CD14-positive monocyte (primary cell): ENCODE measurements at regions not wholly inside any gene's neighbourhood (a gene's known extent, or its start where the extent isn't known, plus 50 kb on each side); places are given as distances from the start of the nearest gene placed in this dataset.

Source experiments
- DNase-seq, 3 donors: peaks; one replicate each; pipeline ENCODE4 v3.0.0-alpha.2; 2011 to 2022
- H2AFZ ChIP-seq: 2 replicates; pipeline ENCODE4 v1.6.0; 2012; ENCODE audit warnings: mild to moderate bottlenecking, low read depth, low read length, inconsistent platforms; ENCODE audit not compliant: insufficient read depth, poor library complexity, severe bottlenecking
- H3K27ac ChIP-seq, 2 donors: 1 replicate in 1 of 2; 2 replicates in 1 of 2; pipeline ENCODE4 v1.5.1; 2012 to 2013; ENCODE audit warnings: low read length in 2 of 2, control low read depth in 1 of 2, inconsistent platforms in 1 of 2, low read depth in 1 of 2, mild to moderate bottlenecking in 1 of 2
- H3K27me3 ChIP-seq, 2 donors: one replicate each; pipeline versions ENCODE4 v1.6.0 to v1.6.1; 2011 to 2013; ENCODE audit warnings: low read length in 2 of 2; ENCODE audit not compliant: control insufficient read depth in 2 of 2, insufficient read depth in 2 of 2
- H3K36me3 ChIP-seq, 2 donors: replicated peaks in 1 of 2; 1 replicate in 1 of 2; 2 replicates in 1 of 2; pipeline versions ENCODE4 v1.5.1 to v1.6.1; 2012 to 2013; ENCODE audit warnings: low read length in 2 of 2, control low read depth in 1 of 2, inconsistent platforms in 1 of 2, mild to moderate bottlenecking in 1 of 2; ENCODE audit not compliant: insufficient read depth in 2 of 2, control insufficient read depth in 1 of 2
- H3K4me1 ChIP-seq, 2 donors: 1 replicate in 1 of 2; 2 replicates in 1 of 2; pipeline versions ENCODE4 v1.5.1 to v1.6.1; 2012 to 2013; ENCODE audit warnings: low read length in 2 of 2, control low read depth in 1 of 2, inconsistent platforms in 1 of 2, mild to moderate bottlenecking in 1 of 2, moderate library complexity in 1 of 2; ENCODE audit not compliant: insufficient read depth in 2 of 2, control insufficient read depth in 1 of 2
- H3K4me2 ChIP-seq: replicated peaks from 2 replicates; pipeline ENCODE3; 2012; ENCODE audit warnings: low read length, moderate library complexity, mild to moderate bottlenecking; ENCODE audit not compliant: poor library complexity, severe bottlenecking; ENCODE audit errors: extremely low read depth
- H3K4me3 ChIP-seq, 3 experiments: fragments of 200-600 bp in 1 of 3; sonication (generic) in 1 of 3; replicated peaks in 1 of 3; 1 replicate in 2 of 3; 2 replicates in 1 of 3; pipeline ENCODE4 v1.5.1; 2011 to 2013; ENCODE audit warnings: low read length in 3 of 3, mild to moderate bottlenecking in 3 of 3, control low read depth in 2 of 3, low read depth in 2 of 3, inconsistent platforms in 1 of 3, moderate library complexity in 1 of 3
- H3K79me2 ChIP-seq: 2 replicates; pipeline ENCODE4 v1.6.0; 2012; ENCODE audit warnings: mild to moderate bottlenecking, control low read depth, inconsistent platforms, low read length, moderate library complexity; ENCODE audit not compliant: insufficient read depth
- H3K9ac ChIP-seq: 2 replicates; pipeline ENCODE4 v1.6.0; 2017; ENCODE audit warnings: low read length, mild to moderate bottlenecking; ENCODE audit not compliant: insufficient read depth, poor library complexity, severe bottlenecking
- H3K9me3 ChIP-seq, 2 donors: replicated peaks in 1 of 2; 1 replicate in 1 of 2; 2 replicates in 1 of 2; pipeline versions ENCODE4 v1.5.1 to v1.6.1; 2012 to 2013; ENCODE audit warnings: low read length in 2 of 2, control low read depth in 1 of 2; ENCODE audit not compliant: control insufficient read depth in 1 of 2, insufficient read depth in 1 of 2
- H4K20me1 ChIP-seq: 2 replicates; pipeline ENCODE4 v1.6.0; 2012; ENCODE audit warnings: mild to moderate bottlenecking, low read length, control low read depth, moderate library complexity; ENCODE audit not compliant: insufficient read depth
- H3K27ac Mint-ChIP-seq, 7 donors: one replicate each; pipeline ENCODE4 v1.8.0; 2020; ENCODE audit warnings: mild to moderate bottlenecking in 7 of 7, mixed read lengths in 7 of 7, moderate library complexity in 6 of 7, inconsistent platforms in 2 of 7
- H3K27me3 Mint-ChIP-seq, 3 donors: one replicate each; pipeline ENCODE4 v1.8.0; 2021 to 2022; ENCODE audit warnings: low read depth in 3 of 3, mild to moderate bottlenecking in 3 of 3, mixed read lengths in 3 of 3, moderate library complexity in 3 of 3, inconsistent platforms in 1 of 3
- H3K36me3 Mint-ChIP-seq, 2 donors: one replicate each; pipeline ENCODE4 v1.8.0; 2020; ENCODE audit warnings: mixed read lengths in 2 of 2, inconsistent platforms in 1 of 2, mild to moderate bottlenecking in 1 of 2
- H3K4me1 Mint-ChIP-seq: one replicate; pipeline ENCODE4 v1.8.0; 2020; ENCODE audit warnings: mild to moderate bottlenecking, mixed read lengths
- H3K4me3 Mint-ChIP-seq, 2 donors: one replicate each; pipeline ENCODE4 v1.8.0; 2020; ENCODE audit warnings: mild to moderate bottlenecking in 2 of 2, mixed read lengths in 2 of 2, moderate library complexity in 1 of 2
- H3K9me3 Mint-ChIP-seq, 7 donors: one replicate each; pipeline ENCODE4 v1.8.0; 2020 to 2022; ENCODE audit warnings: mixed read lengths in 7 of 7, mild to moderate bottlenecking in 6 of 7, moderate library complexity in 6 of 7, inconsistent platforms in 2 of 7
- CTCF ChIP-seq: fragments of 200-600 bp; IDR thresholded peaks from one replicate; pipeline ENCODE4 v1.8.0; 2022; ENCODE audit warnings: antibody characterized with exemption, mild to moderate bottlenecking
- WGBS: methylation state at CpG from one replicate; pipeline ENCODE4 v1.1.5; 2013; ENCODE audit warnings: missing lambda C conversion rate; ENCODE audit not compliant: insufficient coverage; 5-methylcytosine and 5-hydroxymethylcytosine counted together
- intact Hi-C, 2 donors: fragments of 100-400 bp; cut with micrococcal nuclease; formaldehyde crosslinking; loops; one replicate each; pipeline versions ENCODE4 v1.15.0 to v1.15.1; 2023

- no peaks in the 10 kb centered on the region for H4K20me1 ChIP-seq
- no peak for TF ChIP-seq CTCF
- H3K27me3 Mint-ChIP-seq: peaks cover 0 to 5% (median 1%) of the 10 kb centered on the region in 3 donors
- no peaks in the 10 kb centered on the region for H3K9me3 ChIP-seq
- no peak overlapping the region for H3K4me2 ChIP-seq
- no peak overlapping the region for H2AFZ ChIP-seq
- no peak overlapping the region for H3K27ac ChIP-seq
- intact Hi-C loops: no loop called here
- no peaks in the 10 kb centered on the region for H3K36me3 ChIP-seq
- DNase-seq: no peak
- H3K4me1 ChIP-seq: no peaks in the 10 kb centered on the region
- no peaks in the 10 kb centered on the region for H3K4me1 Mint-ChIP-seq
- H3K4me3 Mint-ChIP-seq: no peak overlapping the region
- no peaks in the 10 kb centered on the region for H3K27me3 ChIP-seq
- no peak overlapping the region for H3K9ac ChIP-seq
- no peaks in the 10 kb centered on the region for H3K36me3 Mint-ChIP-seq
- no peak overlapping the region for H3K4me3 ChIP-seq
- peaks cover 0 to 5% (median 0%) of the 10 kb centered on the region in 7 donors for H3K9me3 Mint-ChIP-seq
- H3K79me2 ChIP-seq: no peaks in the 10 kb centered on the region
- no peak overlapping the region for H3K27ac Mint-ChIP-seq
- 50% methylated on average over 1 of the region's 5 CpGs for WGBS
These were observed 71.8 kb downstream of the IRX5 start for GRCh38 chr16:55002419-55002818.

- Histone ChIP-seq H3K9me3 (no peaks in the 10 kb centered on the region), H3K4me3 (no peak overlapping the region), H3K4me1 (no peaks in the 10 kb centered on the region), H2AFZ (no peak overlapping the region), H3K27ac (no peak overlapping the region), H3K4me2 (no peak overlapping the region), H3K79me2 (no peaks in the 10 kb centered on the region), H3K36me3 (no peaks in the 10 kb centered on the region), H3K9ac (no peak overlapping the region), H3K27me3 (no peaks in the 10 kb centered on the region), H4K20me1 (no peaks in the 10 kb centered on the region)
- intact Hi-C loops: no loop called here
- no peaks in the 10 kb centered on the region for H3K36me3 Mint-ChIP-seq
- peaks cover 0 to 3% (median 3%) of the 10 kb centered on the region in 3 donors for H3K27me3 Mint-ChIP-seq
- peaks cover 0 to 3% (median 0%) of the 10 kb centered on the region in 7 donors for H3K9me3 Mint-ChIP-seq
- DNase-seq: no peak
- TF ChIP-seq CTCF: no peak
- H3K27ac Mint-ChIP-seq: no peak overlapping the region
- WGBS: no CpG with 5 or more reads among the region's 2 CpGs
- H3K4me1 Mint-ChIP-seq: no peaks in the 10 kb centered on the region
- no peak overlapping the region for H3K4me3 Mint-ChIP-seq
These were observed 72.6 kb downstream of the IRX5 start for GRCh38 chr16:55003306-55003705.
